Stimulated activated naive CD8-positive, alpha-beta T cell treated with anti-CD3 and anti-CD28 coated beads, Interleukin-15, amount 100 ng/mL, for 72 hours (primary cell): ENCODE measurements at regions not wholly inside any gene's neighbourhood (a gene's known extent, or its start where the extent isn't known, plus 50 kb on each side); places are given as distances from the start of the nearest gene placed in this dataset.
"Not testable (repeated sequence)": the region's sequence is repeated elsewhere in the genome, so short reads cannot be mapped to it uniquely, and the experiment has no call there.

Experiments
- ATAC-seq: fragments of 150-1000 bp; cut with Tn5 transposase; 2 replicates; pipeline ENCODE4 v1.10.0; 2021; ENCODE audit warnings: mild to moderate bottlenecking, moderate library complexity
- DNase-seq, 2 donors: peaks; one replicate each; pipeline ENCODE4 v3.0.0; 2021 to 2022
- H3K27ac Mint-ChIP-seq, 2 donors: one replicate each; pipeline ENCODE4 v1.8.0; 2022; ENCODE audit warnings: mild to moderate bottlenecking in 2 of 2, mixed read lengths in 2 of 2, moderate library complexity in 2 of 2
- H3K27me3 Mint-ChIP-seq: one replicate; pipeline ENCODE4 v1.8.0; 2022; ENCODE audit warnings: mixed read lengths
- H3K4me1 Mint-ChIP-seq: one replicate; pipeline ENCODE4 v1.8.0; 2022; ENCODE audit warnings: mild to moderate bottlenecking, mixed read lengths
- H3K4me3 Mint-ChIP-seq, 2 donors: one replicate each; pipeline ENCODE4 v1.8.0; 2022; ENCODE audit warnings: mild to moderate bottlenecking in 2 of 2, mixed read lengths in 2 of 2, moderate library complexity in 1 of 2
- H3K9me3 Mint-ChIP-seq, 2 donors: one replicate each; pipeline ENCODE4 v1.8.0; 2022; ENCODE audit warnings: mixed read lengths in 2 of 2

GRCh38 chr6:43882690-43883448 is 112.9 kb downstream of the VEGFA start:
- not testable (repeated sequence) for H3K27ac Mint-ChIP-seq, ATAC-seq, H3K4me1 Mint-ChIP-seq, H3K9me3 Mint-ChIP-seq, H3K4me3 Mint-ChIP-seq, H3K27me3 Mint-ChIP-seq, DNase-seq

GRCh38 chr6:43880236-43881137 is 110.5 kb downstream of the VEGFA start:
- Mint-ChIP-seq H3K4me3 (no peak overlapping the region), H3K4me1 (no peaks in the 10 kb centered on the region), H3K27ac (no peak overlapping the region), H3K27me3 (no peaks in the 10 kb centered on the region), H3K9me3 (no peaks in the 10 kb centered on the region)
- DNase-seq: no peak
- ATAC-seq: no peak

GRCh38 chr6:43879722-43880121 is 109.7 kb downstream of the VEGFA start:
- ATAC-seq (no peak), DNase-seq (no peak)
- no peaks in the 10 kb centered on the region for H3K9me3 Mint-ChIP-seq
- H3K4me3 Mint-ChIP-seq: no peak overlapping the region
- no peaks in the 10 kb centered on the region for H3K27me3 Mint-ChIP-seq
- H3K27ac Mint-ChIP-seq: no peak overlapping the region
- H3K4me1 Mint-ChIP-seq: no peaks in the 10 kb centered on the region

GRCh38 chr6:43878823-43879495 is 108.9 kb downstream of the VEGFA start:
- Mint-ChIP-seq H3K27me3 (no peaks in the 10 kb centered on the region), H3K9me3 (no peaks in the 10 kb centered on the region), H3K27ac (no peak overlapping the region), H3K4me1 (no peaks in the 10 kb centered on the region), H3K4me3 (no peak overlapping the region)
- DNase-seq: no peak
- peak; percentile 14 for ATAC-seq

- H3K9me3 Mint-ChIP-seq: no peaks in the 10 kb centered on the region
- no peak overlapping the region for H3K27ac Mint-ChIP-seq
- DNase-seq (no peak), ATAC-seq (peak; percentile 21)
- H3K27me3 Mint-ChIP-seq: no peaks in the 10 kb centered on the region
- H3K4me3 Mint-ChIP-seq: no peak overlapping the region
- no peaks in the 10 kb centered on the region for H3K4me1 Mint-ChIP-seq
Observed at GRCh38 chr6:43878127-43878634, 108.2 kb downstream of the VEGFA start.

- no peak for ATAC-seq
- H3K27me3 Mint-ChIP-seq: no peaks in the 10 kb centered on the region
Observed at GRCh38 chr6:43877463-43878126, 107.6 kb downstream of the VEGFA start.

GRCh38 chr6:43877036-43877435 is 107.0 kb downstream of the VEGFA start:
- H3K27me3 Mint-ChIP-seq: no peaks in the 10 kb centered on the region
- ATAC-seq: no peak
- no peaks in the 10 kb centered on the region for H3K4me1 Mint-ChIP-seq
- no peak overlapping the region for H3K4me3 Mint-ChIP-seq
- H3K9me3 Mint-ChIP-seq: no peaks in the 10 kb centered on the region
- H3K27ac Mint-ChIP-seq: no peak overlapping the region
- DNase-seq: no peak

More at GRCh38 chr6:43877463-43878126, 107.6 kb downstream of the VEGFA start:
- no peak overlapping the region for H3K4me3 Mint-ChIP-seq
- H3K27ac Mint-ChIP-seq: no peak overlapping the region
- H3K4me1 Mint-ChIP-seq: no peaks in the 10 kb centered on the region
- H3K9me3 Mint-ChIP-seq: no peaks in the 10 kb centered on the region
- DNase-seq: no peak

GRCh38 chr6:43876602-43877001 is 106.6 kb downstream of the VEGFA start:
- H3K4me1 Mint-ChIP-seq: no peaks in the 10 kb centered on the region
- DNase-seq: no peak
- ATAC-seq: no peak
- H3K4me3 Mint-ChIP-seq: no peak overlapping the region
- no peak overlapping the region for H3K27ac Mint-ChIP-seq
- no peaks in the 10 kb centered on the region for H3K27me3 Mint-ChIP-seq
- no peaks in the 10 kb centered on the region for H3K9me3 Mint-ChIP-seq

- H3K27ac Mint-ChIP-seq: no peak overlapping the region
- H3K4me1 Mint-ChIP-seq: no peaks in the 10 kb centered on the region
- H3K27me3 Mint-ChIP-seq: no peaks in the 10 kb centered on the region
- ATAC-seq (no peak), DNase-seq (no peak)
- H3K4me3 Mint-ChIP-seq: no peak overlapping the region
- H3K9me3 Mint-ChIP-seq: no peaks in the 10 kb centered on the region
Observed at GRCh38 chr6:43875849-43876572, 106.0 kb downstream of the VEGFA start.

GRCh38 chr6:43874814-43875590 is 105.0 kb downstream of the VEGFA start:
- ATAC-seq: no peak
- no peak for DNase-seq
- Mint-ChIP-seq H3K27me3 (no peaks in the 10 kb centered on the region), H3K4me1 (no peaks in the 10 kb centered on the region), H3K27ac (no peak overlapping the region), H3K4me3 (no peak overlapping the region), H3K9me3 (no peaks in the 10 kb centered on the region)

GRCh38 chr6:43873806-43874714 is 104.0 kb downstream of the VEGFA start:
- ATAC-seq: no peak
- Mint-ChIP-seq H3K4me1 (no peaks in the 10 kb centered on the region), H3K4me3 (no peak overlapping the region), H3K27me3 (no peaks in the 10 kb centered on the region), H3K9me3 (no peaks in the 10 kb centered on the region), H3K27ac (peak overlapping the region in 1 of 2 donors; percentile 21)
- no peak for DNase-seq

- Mint-ChIP-seq H3K4me1 (no peaks in the 10 kb centered on the region), H3K27me3 (peaks cover 8% of the 10 kb centered on the region), H3K27ac (no peak overlapping the region), H3K9me3 (no peaks in the 10 kb centered on the region), H3K4me3 (no peak overlapping the region)
- ATAC-seq (no peak), DNase-seq (no peak)
Observed at GRCh38 chr6:43871933-43872332, 101.9 kb downstream of the VEGFA start.

- Mint-ChIP-seq H3K4me1 (no peaks in the 10 kb centered on the region), H3K4me3 (no peak overlapping the region), H3K27me3 (peaks cover 11% of the 10 kb centered on the region), H3K9me3 (no peaks in the 10 kb centered on the region), H3K27ac (no peak overlapping the region)
- no peak for ATAC-seq
- DNase-seq: no peak
Observed at GRCh38 chr6:43871284-43871683, 101.3 kb downstream of the VEGFA start.
